BJ (cell line): ENCODE measurements at regions not wholly inside any gene's neighbourhood (a gene's known extent, or its start where the extent isn't known, plus 50 kb on each side); places are given as distances from the start of the nearest gene placed in this dataset.

ENCODE experiments used
- CTCF ChIA-PET: fragments of 350-600 bp; formaldehyde crosslinking; extraction: SDS; loops from one replicate; lab custom pipeline; 2021; ENCODE audit warnings: antibody characterized with exemption, inconsistent platforms; lab: Yijun Ruan, JAX
- POLR2A ChIA-PET: fragments of 300-600 bp; sonication (Branson Sonifier 250); formaldehyde crosslinking; extraction: SDS; loops from one replicate; lab custom pipeline; 2021; ENCODE audit warnings: antibody characterized with exemption; lab: Charles Lee
- DNase-seq: peaks from one replicate; pipeline ENCODE4 v3.0.0-alpha.2; 2011; ENCODE audit warnings: low read depth
- H3K27me3 ChIP-seq: 2 replicates; pipeline ENCODE4 v1.6.0; 2011; ENCODE audit warnings: low read length; ENCODE audit not compliant: control insufficient read depth, insufficient read depth
- H3K36me3 ChIP-seq: 2 replicates; pipeline ENCODE4 v1.5.1; 2011; ENCODE audit warnings: low read length; ENCODE audit not compliant: control insufficient read depth, insufficient read depth
- H3K4me3 ChIP-seq: 2 replicates; pipeline ENCODE4 v1.5.1; 2011; ENCODE audit warnings: low read depth, mild to moderate bottlenecking, control low read depth, low read length
- TF ChIP-seq, protein P1 (sequence below): IDR thresholded peaks from 2 replicates; pipeline ENCODE4 v1.5.1; 2011; ENCODE audit warnings: low read depth, mild to moderate bottlenecking, control low read depth, inconsistent platforms, low read length, moderate library complexity; ENCODE audit not compliant: insufficient read depth

DNA sequence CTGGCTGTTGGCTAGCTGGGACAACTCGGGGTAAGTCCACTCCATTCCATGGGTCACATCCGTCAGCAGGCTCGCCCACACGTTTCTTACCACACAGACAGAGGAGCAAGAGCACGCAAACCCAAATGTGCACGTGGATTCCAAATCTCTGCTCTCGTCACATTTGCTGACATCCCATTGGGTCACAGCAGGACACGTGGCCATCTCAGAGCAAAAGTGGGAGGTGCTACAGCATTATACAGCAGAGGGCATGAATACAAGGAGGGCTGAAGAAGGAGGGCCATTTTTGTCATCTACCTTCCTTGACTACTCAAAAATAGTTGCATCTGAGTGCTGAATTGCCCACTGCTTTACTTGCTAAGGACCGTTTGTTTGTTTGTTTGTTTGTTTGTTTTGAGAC lies 84.7 kb downstream of the RBBP6 start:
- Histone ChIP-seq H3K36me3 (no peaks in the 10 kb centered on the region), H3K27me3 (no peaks in the 10 kb centered on the region), H3K4me3 (no peak overlapping the region)
- TF ChIP-seq, protein P1, sequence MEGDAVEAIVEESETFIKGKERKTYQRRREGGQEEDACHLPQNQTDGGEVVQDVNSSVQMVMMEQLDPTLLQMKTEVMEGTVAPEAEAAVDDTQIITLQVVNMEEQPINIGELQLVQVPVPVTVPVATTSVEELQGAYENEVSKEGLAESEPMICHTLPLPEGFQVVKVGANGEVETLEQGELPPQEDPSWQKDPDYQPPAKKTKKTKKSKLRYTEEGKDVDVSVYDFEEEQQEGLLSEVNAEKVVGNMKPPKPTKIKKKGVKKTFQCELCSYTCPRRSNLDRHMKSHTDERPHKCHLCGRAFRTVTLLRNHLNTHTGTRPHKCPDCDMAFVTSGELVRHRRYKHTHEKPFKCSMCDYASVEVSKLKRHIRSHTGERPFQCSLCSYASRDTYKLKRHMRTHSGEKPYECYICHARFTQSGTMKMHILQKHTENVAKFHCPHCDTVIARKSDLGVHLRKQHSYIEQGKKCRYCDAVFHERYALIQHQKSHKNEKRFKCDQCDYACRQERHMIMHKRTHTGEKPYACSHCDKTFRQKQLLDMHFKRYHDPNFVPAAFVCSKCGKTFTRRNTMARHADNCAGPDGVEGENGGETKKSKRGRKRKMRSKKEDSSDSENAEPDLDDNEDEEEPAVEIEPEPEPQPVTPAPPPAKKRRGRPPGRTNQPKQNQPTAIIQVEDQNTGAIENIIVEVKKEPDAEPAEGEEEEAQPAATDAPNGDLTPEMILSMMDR = no peak
- POLR2A ChIA-PET = no interaction called here
- no peak for DNase-seq
- CTCF ChIA-PET = interaction anchor here (1.2 kb wide), 1 partner anchor 10 kb away, joined by 3 read pairs; no protein-coding TSS in a partner anchor

DNA sequence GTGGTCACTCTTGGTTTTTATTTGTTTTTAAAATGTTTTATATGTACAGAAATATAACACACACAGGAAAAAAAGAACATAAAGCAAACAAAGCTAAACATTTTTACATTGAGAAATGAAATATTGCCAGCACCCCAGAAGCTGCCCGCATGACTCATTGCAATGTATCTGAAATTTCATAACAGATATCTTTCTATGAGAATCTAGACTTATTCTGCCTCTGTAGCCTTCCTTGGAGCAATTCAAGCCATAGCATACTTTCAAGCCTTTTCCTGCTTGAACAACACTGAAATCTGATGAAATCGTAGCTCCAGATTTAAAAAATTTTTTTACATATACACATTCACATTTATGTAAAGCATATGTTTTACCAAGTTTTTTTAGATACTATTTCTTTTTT lies 86.9 kb downstream of the RBBP6 start:
- Histone ChIP-seq H3K36me3 (no peaks in the 10 kb centered on the region), H3K4me3 (no peak overlapping the region), H3K27me3 (no peaks in the 10 kb centered on the region)
- TF ChIP-seq, protein P1 = no peak
- no peak for DNase-seq
- ChIA-PET CTCF (interaction anchor here (1.1 kb wide), 1 partner anchor 24 kb away, joined by 3 read pairs; no protein-coding TSS in a partner anchor), POLR2A (no interaction called here)

DNA sequence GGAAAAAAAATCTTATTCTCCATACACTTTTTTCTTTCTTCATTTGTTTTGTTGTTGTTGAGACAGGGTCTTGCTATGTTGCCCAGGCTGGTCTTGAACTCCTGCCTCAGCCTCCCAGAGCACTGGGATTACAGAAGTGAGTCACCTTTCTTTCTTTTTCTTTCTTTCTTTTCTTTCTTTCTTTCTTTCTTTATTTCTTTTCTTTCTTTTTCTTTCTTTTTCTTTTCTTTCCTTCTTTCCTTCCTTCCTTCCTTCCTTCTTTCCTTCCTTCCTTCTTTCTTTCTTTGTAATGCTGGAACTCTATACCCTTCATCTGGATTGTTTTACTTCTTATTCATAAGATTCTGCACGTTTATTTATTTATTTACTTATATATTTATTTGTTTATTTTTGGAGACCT lies 94.5 kb upstream of the TNRC6A start:
- DNase-seq = no peak
- ChIA-PET CTCF (interaction anchor here (0.6 kb wide), 1 partner anchor 587 kb away, joined by 3 read pairs; no protein-coding TSS in a partner anchor), POLR2A (no interaction called here)
- H3K27me3 ChIP-seq = no peaks in the 10 kb centered on the region
- H3K4me3 ChIP-seq = no peak overlapping the region
- TF ChIP-seq, protein P1 = no peak
- no peaks in the 10 kb centered on the region for H3K36me3 ChIP-seq

DNA sequence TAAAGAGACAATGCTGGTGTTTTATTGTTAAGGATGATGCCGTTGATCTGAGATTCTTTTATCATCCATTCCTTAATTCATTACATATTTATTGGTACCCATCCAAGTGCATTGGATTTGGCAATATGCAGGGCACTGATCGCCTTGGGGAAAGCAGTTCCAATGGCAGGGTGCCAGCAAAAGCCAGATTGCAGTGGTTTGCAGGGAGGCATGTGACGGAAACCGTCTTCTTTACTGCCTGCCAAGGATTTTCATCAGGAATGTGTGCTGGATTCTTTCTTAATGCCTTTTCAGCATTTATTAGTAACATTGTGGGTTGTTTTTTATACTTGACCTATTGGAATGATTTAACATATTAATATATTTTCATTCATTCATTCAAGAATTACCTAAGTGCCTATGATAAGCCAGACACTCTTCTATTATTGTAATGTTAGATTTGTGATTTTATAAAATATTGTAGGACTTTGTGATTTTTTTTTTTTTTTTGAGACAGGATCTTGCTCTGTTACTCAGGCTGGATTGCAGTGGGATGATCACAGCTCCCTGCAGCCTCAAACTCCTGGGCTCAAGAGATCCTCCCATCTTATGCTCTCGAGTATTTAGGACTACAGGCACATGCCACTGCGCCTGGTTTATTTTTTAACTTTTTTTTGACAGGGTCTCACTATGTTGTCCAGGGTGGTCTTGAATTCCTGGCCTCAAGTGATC lies 93.4 kb upstream of the TNRC6A start:
- H3K36me3 ChIP-seq = no peaks in the 10 kb centered on the region
- no peaks in the 10 kb centered on the region for H3K27me3 ChIP-seq
- TF ChIP-seq, protein P1 = no peak
- POLR2A ChIA-PET = interaction anchor here (0.7 kb wide), 1 partner anchor 304 kb away, joined by 3 read pairs; no protein-coding TSS in a partner anchor
- peak; percentile 75 for DNase-seq
- CTCF ChIA-PET = no interaction called here
- H3K4me3 ChIP-seq = no peak overlapping the region

DNA sequence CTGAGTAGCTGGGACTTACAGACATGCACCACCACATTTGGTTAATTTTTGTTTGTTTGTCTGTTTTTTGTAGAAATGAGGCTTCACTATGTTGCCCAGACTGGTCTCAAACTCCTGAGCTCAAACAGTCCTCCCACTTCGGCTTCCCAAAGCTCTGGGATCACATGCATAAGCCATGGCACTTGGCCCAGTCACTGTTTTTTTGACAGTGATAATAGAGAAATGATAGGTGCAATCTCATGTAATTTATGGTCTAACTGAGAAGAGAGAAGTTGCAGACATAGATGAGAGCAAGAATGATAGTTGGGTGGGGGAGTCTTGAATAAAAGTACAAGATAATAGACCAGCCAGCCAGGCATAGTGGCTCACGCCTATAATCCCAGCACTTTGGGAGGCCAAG lies 89.7 kb upstream of the TNRC6A start:
- ChIA-PET POLR2A (no interaction called here), CTCF (no interaction called here)
- no peak overlapping the region for H3K4me3 ChIP-seq
- TF ChIP-seq, protein P1 = no peak
- no peaks in the 10 kb centered on the region for H3K27me3 ChIP-seq
- H3K36me3 ChIP-seq = no peaks in the 10 kb centered on the region
- no peak for DNase-seq
